Activated T-cell treated with anti-CD3 and anti-CD28 coated beads, Interleukin-2, amount 50 U/mL, for 48 hours (primary cell): ENCODE measurements at regions not wholly inside any gene's neighbourhood (a gene's known extent, or its start where the extent isn't known, plus 50 kb on each side); places are given as distances from the start of the nearest gene placed in this dataset.
"Not testable (repeated sequence)": the region's sequence is repeated elsewhere in the genome, so short reads cannot be mapped to it uniquely, and the experiment has no call there.

ENCODE experiments used
- DNase-seq, 2 experiments: peaks; one replicate each; pipeline ENCODE4 v3.0.0-alpha.2; 2020

DNA sequence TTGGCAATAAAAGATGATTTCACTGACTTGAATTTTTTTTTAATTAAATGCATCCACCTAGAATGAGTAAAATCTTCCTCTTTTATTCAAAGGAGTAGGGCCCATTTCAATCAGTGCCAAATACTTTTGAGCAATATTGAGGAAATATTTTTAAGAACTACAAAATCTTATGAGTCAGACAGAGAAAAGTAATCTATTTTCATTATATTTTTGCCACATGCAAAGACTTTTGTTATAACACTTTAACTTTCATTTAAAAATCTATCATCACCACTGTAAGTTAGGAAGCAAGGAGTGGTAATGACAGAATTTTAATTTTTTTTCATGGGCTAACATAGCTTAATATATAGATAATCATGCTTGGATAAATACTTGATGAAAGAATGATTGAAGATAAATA is 345.2 kb upstream of the KITLG start:
- no peak for DNase-seq

DNA sequence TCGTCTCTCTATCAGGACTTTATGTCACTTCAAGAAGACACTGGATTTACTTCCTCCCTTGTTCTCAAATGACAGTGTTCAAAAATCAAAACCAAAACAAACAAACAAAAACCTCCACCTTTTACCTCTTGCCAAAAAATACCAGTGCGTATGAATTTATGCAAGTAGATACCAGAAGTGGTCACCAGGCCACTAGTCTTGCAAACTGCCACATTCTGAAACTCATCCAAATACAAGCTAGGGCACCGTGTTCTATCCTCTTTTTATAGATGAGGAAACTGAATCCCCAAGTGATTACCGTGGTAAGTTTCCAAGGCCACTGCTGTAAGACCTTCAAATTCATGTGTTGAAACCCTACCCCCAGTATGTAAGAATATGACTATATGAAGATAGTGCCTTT is 343.9 kb upstream of the KITLG start:
- no peak for DNase-seq

DNA sequence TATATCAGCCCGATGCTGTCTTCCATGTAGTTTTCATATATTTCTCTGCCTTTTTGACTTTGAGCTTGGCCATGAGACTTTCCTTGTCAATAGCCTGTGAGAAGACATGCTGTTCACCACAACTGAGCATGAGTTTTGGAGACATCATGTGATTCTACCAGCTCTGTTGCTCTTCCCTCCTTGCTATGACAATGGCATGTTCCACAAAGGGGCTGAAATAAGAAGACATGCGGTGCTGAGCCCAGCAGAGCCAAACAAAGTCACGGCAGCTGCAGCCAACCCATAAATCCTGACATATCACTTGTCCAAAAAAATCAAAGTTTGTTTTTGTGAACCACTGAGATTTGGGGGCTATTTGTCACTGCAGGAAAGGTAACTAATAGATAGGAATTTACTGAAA is 343.4 kb upstream of the KITLG start:
- no peak for DNase-seq

DNA sequence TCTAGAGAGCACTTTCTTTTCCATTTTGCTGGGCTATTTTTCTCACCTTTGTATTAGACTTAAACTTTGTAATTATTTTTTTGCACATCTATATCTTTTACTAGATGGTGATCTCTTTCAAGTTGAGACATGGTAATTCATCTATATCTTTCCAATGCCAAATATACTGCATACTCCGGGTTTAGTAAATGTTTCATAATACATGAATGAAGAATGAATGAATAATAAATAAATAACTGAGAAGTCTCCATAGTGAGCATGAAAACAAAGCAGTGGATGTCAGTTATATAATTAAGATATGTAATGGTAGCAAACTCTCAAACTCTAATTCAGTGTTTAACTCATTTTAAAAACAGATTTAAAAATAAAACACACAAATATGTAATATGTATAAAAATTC is 342.5 kb upstream of the KITLG start:
- no peak for DNase-seq

DNA sequence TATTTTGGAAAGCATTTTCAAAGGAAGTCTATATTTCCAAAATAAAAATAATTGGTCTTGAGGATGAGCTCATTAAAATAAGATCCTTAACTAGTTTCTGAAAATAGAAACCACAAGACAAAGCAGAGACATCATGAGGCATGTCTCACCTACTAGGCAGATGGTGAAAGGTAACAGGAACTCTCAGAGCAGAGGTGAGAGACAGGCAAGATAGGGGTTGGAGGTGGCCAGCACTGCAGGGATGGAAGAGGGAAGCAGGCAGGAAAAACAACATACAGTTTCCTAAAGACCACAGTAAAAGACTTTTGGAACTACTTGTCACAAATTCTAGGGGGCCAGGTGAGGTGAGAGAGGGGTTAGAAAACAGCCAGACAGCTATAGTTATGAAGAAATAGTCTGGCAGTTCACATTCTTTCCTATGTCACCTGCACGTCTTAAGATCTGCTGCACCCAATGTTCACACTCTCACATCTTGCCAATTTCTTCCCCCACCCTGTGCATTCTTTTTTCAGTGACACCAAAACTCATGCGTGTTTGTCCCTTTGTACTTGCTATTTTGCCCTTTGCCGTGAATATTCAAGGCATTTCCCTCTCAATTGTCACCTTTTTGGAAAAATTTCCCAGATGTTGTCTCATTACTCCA is 341.7 kb upstream of the KITLG start:
- no peak for DNase-seq

DNA sequence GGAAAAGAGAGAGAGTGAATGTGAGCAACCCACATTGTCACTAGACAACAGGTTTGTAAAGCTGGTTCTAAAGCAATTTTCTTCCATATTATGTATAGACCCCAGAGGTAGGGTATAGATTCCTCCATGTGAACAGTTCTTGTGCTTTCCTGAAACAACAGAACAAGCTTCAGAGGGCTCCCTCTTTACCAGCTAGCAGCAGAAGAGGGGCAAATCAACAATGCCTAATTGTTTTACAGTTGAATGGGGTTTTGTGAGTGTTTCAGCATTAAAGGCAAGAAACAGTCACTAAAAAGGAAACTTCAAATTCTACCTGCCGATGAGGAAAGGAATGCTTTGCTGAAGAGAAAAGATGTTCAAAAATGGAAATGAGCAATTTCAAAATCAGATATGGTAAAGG is 341.2 kb upstream of the KITLG start:
- DNase-seq = no peak

DNA sequence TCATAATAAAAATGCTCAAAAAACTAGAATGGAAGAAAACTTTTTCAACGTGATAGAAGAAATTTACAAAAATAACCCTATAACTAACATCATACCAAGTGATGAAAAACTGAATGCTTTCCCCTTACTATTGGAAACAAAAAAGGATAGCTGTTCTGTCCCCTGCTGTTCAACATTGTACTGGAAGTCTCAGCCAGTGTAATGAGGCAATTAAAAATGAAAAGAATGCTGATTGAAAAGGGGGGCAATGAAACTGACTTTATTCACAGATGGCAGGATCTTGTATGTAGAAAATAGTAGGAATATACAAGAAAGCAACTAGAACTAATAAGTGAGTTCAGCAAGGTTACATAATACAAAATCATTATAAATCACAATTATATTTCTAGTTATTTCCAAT is 337.9 kb upstream of the KITLG start:
- DNase-seq = no peak

DNA sequence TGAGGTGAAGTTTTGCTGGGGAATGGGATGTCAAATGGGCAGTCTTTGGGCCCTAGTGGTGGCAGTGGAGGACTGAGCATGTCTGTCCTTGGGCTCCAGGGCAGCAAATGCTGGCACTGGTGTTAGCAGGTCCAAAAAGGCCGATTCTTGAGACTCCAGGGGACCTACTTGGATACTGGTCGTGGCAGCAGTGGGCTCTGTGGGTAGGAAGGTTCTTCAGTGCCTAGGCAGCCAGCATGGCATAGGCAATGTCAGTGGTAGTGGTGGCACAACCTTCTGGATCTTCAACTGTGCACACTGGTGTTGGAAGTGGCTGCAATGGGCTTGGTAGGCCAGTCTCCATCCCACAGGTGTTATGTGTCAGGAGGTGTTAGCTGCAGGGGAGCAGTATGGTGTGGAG is 334.7 kb upstream of the KITLG start:
- DNase-seq = no peak

DNA sequence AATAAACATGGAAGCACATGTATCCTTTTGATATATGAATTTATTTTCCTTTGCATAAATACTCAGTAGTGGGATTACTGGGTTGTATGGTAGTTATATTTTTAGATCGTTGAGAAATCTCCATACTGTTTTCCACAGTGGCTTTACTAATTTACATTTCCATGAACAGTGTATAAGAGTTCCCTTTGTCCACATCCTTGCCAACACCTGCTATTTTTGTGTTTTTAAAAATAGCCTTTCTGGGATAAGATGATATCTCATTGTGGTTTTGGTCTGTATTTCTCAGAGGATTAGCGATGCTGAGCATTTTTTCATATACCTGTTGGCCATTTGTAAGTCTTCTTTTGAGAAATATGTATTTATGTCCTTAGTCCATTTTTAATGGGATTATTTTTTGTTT is 329.2 kb upstream of the KITLG start:
- DNase-seq = no peak

DNA sequence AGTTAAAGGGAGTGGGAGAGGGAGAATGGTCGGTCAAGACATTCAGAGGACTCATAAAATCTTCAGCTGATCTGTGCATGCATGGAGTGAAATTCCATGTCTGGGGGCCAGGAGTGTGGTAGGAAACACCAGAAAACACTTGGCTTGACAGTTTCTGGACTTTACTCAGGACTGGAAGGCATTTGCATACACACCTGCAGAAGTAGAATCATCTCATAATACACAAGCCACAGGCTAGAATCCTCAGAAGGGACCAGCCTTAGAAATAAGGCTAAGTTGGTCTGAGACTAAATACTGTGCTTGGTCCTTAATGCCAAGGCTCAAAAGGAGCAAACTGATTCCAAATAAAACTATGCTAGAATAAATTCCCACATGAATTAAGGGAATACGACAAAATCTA is 328.1 kb upstream of the KITLG start:
- no peak for DNase-seq

DNA sequence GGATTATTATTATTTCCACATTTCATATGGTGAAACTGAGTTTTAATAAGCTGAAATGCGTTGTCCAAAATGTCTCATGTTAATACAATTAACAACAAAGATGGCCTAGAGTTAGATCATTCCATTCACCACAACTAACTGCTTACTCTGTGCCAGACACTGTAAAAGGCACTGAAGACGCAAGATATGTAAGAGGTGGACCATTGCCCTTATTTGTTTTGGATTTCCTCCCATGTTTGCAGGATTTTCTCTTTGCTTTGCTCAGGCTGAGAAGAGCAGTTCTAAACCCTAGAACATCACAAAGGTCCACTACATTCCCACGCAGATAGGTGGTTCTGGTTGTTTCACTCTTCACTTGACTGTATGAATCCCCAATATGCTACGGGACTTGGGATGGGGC is 324.4 kb upstream of the KITLG start:
- no peak for DNase-seq

DNA sequence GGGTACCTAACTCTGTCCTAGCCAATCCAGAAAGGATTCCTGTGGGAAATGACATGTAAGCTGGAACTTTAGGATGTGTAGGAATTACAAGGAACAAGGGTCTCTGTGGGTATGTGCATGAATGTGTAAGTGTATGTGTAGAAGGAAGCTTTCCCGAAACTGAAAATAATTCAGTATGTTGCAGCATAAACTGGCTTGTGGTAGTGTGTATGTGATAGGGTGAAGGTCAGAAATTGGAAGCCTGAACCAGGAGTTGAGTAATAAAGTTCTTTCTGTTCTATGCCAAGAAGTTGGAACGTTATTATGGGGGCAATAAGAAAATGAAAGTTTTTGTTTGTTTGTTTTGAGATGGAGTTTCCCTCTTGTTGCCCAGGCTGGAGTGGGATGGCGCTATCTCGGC is 323.1 kb upstream of the KITLG start:
- no peak for DNase-seq

DNA sequence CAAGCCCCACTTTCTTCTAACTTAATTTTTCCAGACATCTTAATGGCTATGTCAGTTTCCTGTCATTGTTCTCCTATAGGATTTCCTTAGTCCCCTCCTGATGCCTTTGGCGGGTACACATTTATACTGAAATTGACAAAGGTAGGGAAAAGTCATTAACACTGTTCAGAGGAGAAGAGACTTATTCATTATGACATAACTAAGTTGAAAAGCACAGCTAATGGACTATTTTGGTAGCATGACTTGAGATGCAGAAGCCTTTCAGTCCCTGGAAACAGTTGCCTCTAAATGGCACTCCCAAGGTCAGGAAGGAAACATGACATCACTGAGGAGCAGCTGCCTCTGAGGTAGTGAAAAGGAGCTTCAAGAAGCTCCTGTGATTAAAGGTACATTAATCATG is 317.5 kb upstream of the KITLG start:
- DNase-seq = no peak

DNA sequence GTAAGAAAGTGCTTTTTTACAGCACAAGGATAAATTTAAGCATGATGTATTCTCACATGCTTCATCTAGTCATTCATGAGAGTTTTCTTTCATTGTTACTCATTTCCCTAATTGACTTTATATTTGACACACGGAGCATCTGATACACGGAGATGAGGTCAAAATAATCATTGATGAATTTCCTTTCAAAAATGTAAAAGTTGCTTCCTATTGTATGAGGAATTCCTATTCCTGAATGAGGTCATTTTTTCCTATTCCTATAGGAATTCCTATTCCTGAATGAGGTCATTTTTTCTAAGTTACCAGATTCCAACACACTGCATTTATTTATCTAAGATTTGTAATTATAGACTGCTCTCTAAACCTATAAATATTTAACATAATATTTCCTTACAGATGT is 316.7 kb upstream of the KITLG start:
- DNase-seq = no peak

DNA sequence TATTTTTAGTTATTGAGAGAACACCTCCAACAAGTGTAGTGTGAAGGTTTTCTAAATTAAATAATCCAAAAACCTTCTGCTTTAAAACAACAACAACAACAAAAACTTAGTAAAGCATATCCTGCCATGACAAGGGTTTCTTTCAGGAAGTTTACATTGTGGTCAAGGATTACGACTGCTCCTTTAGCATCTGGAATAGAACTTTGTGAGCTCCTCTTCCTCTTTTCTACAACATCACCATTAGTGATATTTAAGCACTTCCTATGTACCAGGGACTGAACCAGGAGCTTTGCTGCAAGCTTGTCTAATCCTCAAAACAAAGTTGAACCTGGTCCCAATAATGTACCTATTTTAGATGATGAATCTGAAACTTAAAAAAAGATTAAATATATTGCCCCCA is 315.4 kb upstream of the KITLG start:
- DNase-seq = no peak

DNA sequence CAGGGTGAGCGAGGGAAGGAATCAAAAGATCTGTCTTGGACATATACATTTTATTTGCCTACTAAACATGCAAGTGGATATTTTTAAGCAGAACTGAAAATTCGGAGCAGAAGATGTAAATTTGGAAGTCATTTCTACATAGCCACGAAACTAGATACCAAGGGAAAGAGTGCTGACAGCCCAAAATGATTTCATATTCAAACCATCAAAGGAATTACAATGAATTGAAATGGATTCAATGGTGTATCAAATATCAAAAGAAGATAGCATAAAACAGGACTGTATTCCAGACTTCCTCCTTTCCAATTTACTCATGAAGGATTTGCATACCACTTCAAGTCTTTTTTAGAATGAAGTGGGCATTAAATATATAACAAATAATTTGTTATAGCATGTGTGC is 313.5 kb upstream of the KITLG start:
- no peak for DNase-seq

DNA sequence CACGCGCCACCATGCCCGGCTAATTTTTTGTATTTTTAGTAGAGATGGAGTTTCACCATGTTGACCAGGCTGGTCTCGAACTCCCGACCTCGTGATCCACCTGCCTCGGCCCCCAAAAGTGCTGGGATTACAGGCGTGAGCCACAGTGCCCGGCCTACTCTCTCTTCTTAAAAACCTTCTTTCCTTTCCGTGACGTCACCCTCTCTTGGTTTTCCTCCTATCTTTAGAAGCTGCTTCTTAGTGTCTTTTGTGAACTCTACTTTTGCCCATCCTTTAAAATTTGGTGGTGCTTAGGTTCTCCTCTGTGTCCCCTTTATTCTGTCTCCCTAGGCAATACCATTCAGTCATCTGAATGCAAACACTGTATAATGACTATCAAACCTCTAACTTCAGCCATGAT is 311.2 kb upstream of the KITLG start:
- not testable (repeated sequence) for DNase-seq

DNA sequence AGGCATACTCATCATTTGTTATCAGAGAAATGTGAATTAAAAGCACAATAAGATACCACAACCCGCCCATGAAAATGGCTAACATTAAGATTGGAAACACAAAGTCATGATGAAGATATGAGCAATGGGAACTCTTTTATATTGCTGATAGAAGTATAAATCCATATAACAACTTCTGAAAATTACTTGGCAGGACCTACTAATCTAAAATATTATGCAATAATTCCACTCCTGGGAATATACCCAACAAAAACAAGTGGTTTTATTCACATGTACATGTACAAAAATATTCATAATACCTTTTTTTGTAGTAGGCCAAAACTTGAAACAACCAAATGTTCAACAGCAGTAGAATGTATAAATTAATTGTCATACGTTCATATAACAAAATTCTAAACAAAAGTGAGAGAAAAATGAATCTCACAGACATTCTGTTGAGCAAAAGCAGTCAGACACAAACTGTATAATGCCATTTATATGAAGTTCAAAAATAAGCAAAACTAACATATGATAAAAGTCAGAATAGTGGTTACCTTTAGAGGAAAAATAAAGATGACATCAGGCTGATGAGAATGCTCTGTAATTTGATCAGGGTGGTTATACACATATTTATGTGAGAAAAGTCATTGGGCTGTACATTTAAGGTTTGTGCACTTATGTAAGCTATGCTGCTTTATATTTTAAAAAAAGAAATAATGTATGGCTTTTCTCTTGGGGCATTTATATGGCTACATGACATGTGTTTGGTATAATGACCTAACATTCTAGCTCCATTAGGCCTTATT is 309.2 kb upstream of the KITLG start:
- DNase-seq = no peak

DNA sequence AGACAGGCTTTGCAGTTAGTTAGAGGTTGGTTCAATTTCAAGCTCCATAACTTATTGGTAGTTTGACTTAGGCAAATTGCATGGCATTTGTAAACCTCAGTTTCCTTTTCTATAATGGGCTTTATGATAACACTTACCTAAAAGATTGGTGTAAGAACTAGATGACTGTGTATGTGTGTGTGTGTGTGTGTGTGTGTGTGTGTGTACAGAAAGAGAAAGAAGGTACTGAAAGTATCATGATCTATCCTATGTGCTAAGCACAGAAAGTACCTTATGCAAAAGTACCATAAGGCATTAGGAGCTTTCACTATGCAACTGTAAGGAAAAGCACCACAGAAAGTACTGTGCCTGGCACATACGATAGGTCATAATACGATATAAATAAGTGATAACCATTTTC is 304.3 kb upstream of the KITLG start:
- DNase-seq = no peak

DNA sequence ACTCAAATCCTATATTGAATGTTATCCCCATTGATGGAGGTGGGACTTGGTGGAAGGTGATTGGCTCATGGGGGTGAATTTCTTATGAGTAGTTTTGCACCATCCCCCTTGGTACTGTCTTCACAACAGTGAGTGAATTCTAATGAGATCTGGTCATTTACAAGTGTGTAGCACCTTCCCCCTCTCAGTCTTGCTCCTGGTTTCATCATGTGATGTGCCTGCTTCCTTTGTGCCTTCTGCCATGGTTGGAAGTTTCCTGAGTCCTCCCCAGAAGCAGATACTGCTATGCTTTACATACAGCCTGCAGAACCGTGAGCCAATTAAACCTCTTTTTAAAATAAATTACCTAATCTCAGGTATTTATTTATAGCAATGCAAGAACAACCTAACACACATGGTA is 302.4 kb upstream of the KITLG start:
- no peak for DNase-seq

DNA sequence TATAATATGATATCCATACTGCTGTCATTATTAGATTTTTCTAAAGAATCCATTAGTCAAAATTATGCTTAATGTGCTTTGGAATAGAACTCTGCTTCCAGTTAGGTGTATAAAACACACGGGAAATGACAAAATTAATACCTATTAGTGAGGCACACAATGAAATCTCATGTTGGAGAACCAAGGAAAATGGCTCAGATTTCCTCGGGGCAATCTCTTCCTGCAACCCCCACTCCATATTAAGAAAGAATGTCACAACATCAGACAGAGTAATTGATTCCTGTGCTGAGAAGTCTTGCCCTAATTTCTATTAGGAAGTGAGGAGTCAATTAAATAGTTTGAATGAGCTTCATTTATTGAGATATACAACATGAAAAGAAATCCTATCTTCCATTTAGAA is 299.8 kb upstream of the KITLG start:
- DNase-seq = no peak

DNA sequence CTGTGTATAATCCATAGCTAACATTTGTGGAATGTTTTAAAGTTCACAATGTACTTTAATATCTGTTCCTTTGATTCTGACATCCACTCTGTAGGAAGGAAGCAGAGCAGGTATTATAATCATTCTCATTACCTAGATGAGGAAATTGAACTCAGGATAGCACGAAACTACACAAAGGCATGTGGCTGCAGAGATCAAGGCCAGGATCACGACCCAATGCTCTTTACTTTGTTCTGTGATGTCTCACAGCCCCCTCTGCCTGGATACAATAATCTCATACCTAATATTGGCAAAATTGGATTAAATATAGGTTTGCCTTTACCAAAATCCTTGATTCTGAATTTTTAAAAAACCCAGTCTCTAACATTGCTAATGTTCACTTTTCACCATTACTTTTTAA is 298.0 kb upstream of the KITLG start:
- DNase-seq = no peak

DNA sequence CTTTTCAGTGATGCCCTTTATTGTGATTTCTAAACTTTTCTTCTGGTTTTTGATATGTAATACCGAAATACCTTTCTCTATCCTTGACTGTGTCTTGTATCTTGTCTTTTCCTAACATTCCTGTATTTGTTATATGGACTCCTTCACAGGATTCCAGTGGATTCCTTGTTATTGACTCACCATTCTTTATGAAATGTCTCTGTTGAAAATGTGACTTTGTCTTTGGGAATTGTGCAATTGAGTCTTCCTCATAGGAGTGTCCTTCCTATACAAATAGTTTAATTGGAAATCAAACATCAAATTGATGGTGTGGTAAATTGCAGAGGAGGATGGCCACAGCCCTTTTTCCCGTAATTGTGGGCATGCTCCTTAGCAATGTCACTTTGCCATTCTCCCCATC is 296.6 kb upstream of the KITLG start:
- no peak for DNase-seq

DNA sequence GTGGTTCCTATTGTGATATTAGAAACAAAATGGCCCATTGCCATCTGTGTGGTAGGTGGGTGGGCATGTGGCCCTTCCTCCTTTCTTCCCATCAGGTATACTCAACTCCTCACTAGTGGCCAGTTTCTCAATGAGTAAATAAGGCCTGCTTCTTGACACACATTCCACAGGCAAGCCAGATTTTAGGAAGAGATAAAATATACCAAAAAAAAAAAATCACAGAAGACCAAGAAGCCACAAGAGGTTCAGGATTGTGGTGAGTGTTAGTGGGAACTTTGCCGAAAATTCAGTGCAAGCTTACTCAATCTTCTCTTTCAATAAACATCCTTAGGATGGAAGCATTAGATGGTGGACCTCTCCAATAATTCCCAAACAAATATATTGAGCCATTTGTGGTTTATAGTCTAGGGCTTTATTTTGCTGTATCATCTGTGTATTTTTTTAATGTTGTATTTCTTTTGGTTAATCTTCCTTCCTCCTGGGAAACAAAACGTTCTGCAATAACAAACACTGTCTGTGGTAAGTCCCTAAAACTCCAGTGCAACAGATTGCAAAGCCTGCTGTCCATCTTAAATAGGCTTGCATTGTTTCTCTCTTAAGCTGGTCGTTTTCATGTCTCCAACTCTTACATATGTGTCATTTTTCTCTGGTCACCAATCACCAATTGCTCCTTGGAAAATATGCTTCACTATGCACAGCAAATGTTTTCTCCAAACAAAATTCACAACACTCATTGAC is 289.9 kb upstream of the KITLG start:
- DNase-seq = no peak
